DOHH2 (cell line): ENCODE measurements at regions not wholly inside any gene's neighbourhood (a gene's known extent, or its start where the extent isn't known, plus 50 kb on each side); places are given as distances from the start of the nearest gene placed in this dataset.

ENCODE experiments used
- CTCF ChIP-seq: fragments of 200-600 bp; sonication (generic); IDR thresholded peaks from one replicate; pipeline ENCODE4 v1.5.1; 2014; ENCODE audit warnings: antibody characterized with exemption, mild to moderate bottlenecking, low read depth, low read length; ENCODE audit not compliant: poor library complexity, severe bottlenecking
- EZH2phosphoT487 ChIP-seq: fragments of 200-600 bp; sonication (generic); IDR thresholded peaks from 2 replicates; pipeline ENCODE4 v1.6.1; 2017; ENCODE audit warnings: borderline replicate concordance, mild to moderate bottlenecking, antibody characterized with exemption, low read length, moderate library complexity, mixed read lengths

- no peak for TF ChIP-seq CTCF
- no peak for TF ChIP-seq EZH2phosphoT487
Measured at GRCh38 chr5:106959387-106959786, 711.4 kb downstream of the EFNA5 start.
